ENCODE measurements at regions not wholly inside any gene's neighbourhood (a gene's known extent, or its start where the extent isn't known, plus 50 kb on each side); places are given as distances from the start of the nearest gene placed in this dataset.

DNA sequence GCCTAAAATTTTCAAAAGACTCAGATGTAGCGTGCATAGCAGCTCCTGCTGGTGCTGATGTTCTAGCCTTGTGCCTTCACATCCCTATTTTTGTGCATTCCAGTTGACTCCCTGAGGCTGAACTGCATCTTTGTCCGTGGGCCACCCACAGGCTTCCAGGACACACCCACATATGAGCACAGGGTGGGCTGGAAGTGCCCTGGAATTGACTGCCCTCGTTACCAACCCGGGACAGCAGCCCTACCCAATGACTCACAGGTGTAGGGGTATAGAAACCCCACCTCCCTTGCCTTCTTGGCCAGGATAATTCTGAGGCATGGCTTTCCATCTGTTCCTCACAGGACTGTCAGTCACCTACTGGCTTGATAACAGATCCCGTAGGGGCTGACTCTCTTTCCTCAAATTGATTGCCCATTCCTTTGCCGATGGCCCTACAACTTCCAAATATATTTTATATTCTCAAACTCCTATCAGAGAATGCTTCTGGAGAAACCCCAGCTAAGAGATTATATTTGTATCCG, 65.9 kb upstream of the CDH13 start:
- TF ChIP-seq POLR2A (IDR thresholded peaks at IDR 0.05; ENCODE audit: low read depth, low read length), result no peak
- no peak for TF ChIP-seq SIN3A (IDR thresholded peaks at IDR 0.05; ENCODE audit: low read depth, low read length)
- no peak for TF ChIP-seq SP1 (IDR thresholded peaks at IDR 0.05; ENCODE audit: low read depth, low read length)
- no peak for TF ChIP-seq EZH2 (IDR thresholded peaks at IDR 0.05; ENCODE audit: borderline replicate concordance, control insufficient read depth, low read depth, low read length)

All from GM12878 (cell line).